NCI-H2029 (cell line): ENCODE measurements at regions not wholly inside any gene's neighbourhood (a gene's known extent, or its start where the extent isn't known, plus 50 kb on each side); places are given as distances from the start of the nearest gene placed in this dataset.

Experiments
- DNase-seq: peaks from one replicate; lab custom pipeline; 2025; lab: John Stamatoyannopoulos, UW

- no peak for DNase-seq
Measured at GRCh38 chr3:44092497-44092896, 149.2 kb upstream of the TOPAZ1 start.

DNA sequence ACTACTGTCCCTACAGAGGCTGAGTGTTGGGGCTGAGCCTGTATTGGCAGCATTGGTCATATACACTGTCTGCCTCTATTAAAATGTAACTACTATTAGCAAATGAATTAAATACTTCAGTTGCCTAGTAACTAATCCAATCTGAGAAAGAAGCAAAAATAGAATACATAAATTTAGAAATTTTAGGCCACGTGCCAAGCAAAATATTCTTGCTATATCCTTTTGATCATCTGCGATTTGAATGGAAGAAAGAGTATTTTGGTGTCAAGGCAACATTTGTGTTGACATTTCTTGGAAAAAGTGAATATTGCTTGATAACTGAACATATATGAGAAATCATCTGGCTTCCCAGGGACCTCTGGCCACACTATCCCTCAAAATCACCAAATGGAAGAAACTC lies 148.2 kb upstream of the TOPAZ1 start:
- no peak for DNase-seq

- DNase-seq, result no peak
Measured at GRCh38 chr3:44098656-44099415, 142.8 kb upstream of the TOPAZ1 start.

- DNase-seq, result no peak
Measured at GRCh38 chr3:44099566-44100297, 142.0 kb upstream of the TOPAZ1 start.

DNA sequence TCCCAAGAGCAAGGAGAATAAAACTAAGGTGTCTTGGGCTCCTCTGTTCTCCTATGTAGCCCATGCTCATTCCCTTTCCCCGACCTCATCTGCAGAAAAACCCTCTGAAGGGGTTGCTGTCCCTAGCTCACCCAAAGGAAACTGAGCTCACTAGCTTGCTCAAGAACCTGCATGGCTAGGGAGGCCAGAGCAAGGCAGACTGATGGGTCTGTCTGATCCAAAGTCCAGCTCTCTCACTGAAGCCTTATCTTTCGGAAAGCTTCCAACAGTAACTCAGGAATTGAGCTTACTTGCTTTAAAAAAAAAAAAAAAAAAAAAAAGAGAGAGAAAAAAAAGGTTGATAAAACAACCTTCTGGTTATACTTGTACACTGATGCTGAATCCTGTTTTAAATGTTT lies 141.4 kb upstream of the TOPAZ1 start:
- no peak for DNase-seq

DNA sequence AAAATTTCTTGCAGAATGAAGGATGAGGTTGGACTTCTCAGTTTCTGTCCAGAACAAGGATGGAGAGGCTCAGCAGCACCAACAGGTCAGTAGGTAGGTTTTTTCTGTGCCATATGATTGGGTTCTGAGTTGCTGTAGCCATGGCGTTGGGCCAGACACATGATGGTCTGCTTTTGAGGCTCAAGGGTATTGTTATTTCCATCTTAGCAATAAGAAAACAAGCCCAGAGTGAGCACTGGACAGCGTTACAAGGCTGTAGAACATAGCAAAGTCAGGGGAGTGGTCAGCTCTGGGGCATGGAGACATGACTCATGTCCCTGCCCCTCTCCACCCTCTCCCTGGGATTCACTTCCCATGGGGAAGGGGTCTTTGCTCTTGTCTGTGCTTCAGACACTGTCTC lies 137.6 kb upstream of the TOPAZ1 start:
- DNase-seq, result no peak

GRCh38 chr3:44104668-44105321 lies 136.9 kb upstream of the TOPAZ1 start:
- DNase-seq, result no peak

DNA sequence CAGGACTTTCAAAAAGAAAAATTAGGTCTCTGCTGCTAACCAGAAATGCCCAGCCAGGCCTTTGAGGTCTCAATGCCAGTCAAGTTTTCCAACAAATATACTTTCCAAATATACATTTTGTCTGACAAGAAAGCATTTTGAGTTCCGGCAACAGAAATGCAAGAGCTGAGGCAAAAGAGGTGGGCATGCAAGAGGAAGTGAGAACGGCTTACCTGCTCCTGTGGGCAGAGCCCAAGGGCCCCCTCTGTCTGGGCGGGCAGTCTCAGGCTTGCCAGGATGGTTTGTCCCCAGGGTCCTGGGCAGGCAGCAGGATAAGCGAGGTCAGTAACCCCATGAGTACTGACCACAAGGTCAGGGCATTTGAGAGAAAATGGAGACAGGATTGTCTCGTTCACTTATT lies 136.1 kb upstream of the TOPAZ1 start:
- DNase-seq, result no peak

GRCh38 chr3:44106756-44107155 lies 134.9 kb upstream of the TOPAZ1 start:
- DNase-seq, result no peak

- no peak for DNase-seq
Measured at GRCh38 chr3:44108481-44108880, 133.2 kb upstream of the TOPAZ1 start.

- peak; percentile 59 for DNase-seq
Measured at GRCh38 chr3:44109771-44110361, 131.8 kb upstream of the TOPAZ1 start.

DNA sequence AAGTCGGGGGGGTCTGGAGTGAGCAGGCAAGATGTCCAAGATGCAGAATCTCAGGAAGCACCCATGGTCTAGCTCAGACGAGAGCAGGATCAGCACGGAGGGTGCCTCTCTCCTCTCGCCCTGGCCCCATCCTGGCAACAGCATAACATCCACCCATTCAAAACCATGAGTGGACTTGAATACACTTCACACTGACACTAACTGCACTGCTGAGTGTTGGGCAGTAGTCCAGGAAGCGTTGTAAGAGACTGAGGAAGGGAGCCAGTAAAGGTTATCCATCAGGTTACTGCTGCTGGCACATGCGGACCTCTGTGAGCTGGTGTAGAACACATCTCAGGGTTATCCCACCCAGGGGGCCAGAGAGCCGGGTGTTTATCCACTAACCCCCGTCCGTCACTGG lies 131.0 kb upstream of the TOPAZ1 start:
- peak; percentile 85 for DNase-seq

GRCh38 chr3:44111482-44111881 lies 130.2 kb upstream of the TOPAZ1 start:
- DNase-seq, result no peak

DNA sequence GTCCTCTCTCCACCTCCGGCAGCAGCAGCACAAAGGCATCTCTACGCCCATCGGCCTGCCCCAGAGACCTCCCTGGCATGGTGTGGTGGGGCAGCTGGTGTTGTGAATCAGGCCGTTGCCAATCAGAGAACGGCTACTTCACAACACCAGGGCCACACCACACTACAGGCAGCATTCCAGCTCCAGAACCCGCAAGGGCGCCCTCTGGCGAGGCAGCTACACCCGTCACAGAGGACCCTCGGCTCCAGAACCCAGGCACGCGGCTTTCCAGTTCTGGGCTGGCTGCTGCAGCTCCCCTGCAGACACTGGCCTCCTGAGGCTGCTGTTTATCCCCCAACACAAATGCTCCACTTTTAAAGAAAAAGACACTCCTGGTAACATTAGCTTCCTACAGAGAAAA lies 127.5 kb upstream of the TOPAZ1 start:
- no peak for DNase-seq

- no peak for DNase-seq
Measured at GRCh38 chr3:44117239-44117638, 124.4 kb upstream of the TOPAZ1 start.

- DNase-seq, result no peak
Measured at GRCh38 chr3:44117736-44118135, 124.0 kb upstream of the TOPAZ1 start.

DNA sequence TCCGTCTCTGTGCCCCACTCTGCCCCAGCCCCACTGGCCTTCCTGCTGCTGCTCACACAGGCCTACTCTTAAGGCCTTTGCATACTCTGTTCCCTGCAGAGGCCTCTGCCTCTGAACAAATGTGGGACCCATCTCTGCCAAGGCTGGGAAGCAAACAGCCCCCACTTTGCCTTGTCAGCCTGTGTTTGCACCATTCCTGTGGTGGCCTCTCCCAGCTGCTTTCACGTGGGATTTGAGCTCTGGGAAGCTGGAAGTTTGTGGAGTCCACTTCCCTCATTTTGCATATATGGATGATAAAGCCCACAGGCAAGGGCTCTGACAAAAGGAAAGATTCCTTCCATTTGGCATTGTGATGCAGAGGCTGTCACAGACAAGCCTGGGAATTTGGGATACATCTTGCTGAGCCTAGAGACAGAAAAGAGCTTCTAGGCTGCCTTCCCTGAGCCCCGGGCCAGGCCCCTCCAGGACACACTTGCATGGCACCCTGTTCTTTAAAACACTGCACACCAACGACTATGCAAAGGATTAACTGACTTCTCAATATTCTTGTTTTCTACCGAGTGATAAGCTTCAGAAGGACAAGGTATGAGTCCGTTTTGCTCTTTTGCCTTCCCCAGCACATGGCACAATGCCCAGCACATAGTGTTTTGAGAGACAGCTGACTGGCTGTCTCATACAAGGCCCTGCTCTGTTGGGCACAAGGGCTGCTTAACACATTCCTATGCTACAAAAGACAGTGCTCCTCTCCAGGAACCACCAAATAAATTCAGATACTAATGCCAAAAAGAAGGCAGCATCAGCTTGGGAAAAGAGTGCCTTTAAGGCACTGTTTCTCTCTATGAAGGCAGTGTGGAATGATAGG lies 120.7 kb upstream of the TOPAZ1 start:
- DNase-seq, result no peak

- DNase-seq, result no peak
Measured at GRCh38 chr3:44125246-44125645, 116.4 kb upstream of the TOPAZ1 start.

DNA sequence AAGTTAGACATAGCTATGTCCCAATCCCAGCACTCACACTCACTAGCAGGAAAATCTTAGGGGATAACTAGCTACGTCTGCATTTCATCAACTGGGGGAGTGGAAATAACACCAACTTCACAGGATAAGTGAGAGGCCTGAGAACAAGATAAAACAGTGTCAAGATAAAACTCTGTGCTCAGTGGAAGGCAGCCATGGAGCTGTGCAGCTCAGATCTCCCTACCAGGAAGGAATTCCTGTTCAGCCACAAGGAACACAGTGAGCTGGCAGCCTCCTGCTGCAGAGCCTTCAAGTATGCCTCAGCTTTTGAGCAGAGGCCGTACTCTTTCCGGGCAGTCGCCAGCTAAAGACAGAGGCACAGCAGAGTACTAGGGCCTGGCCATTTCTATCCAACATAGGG lies 115.8 kb upstream of the TOPAZ1 start:
- no peak for DNase-seq

DNA sequence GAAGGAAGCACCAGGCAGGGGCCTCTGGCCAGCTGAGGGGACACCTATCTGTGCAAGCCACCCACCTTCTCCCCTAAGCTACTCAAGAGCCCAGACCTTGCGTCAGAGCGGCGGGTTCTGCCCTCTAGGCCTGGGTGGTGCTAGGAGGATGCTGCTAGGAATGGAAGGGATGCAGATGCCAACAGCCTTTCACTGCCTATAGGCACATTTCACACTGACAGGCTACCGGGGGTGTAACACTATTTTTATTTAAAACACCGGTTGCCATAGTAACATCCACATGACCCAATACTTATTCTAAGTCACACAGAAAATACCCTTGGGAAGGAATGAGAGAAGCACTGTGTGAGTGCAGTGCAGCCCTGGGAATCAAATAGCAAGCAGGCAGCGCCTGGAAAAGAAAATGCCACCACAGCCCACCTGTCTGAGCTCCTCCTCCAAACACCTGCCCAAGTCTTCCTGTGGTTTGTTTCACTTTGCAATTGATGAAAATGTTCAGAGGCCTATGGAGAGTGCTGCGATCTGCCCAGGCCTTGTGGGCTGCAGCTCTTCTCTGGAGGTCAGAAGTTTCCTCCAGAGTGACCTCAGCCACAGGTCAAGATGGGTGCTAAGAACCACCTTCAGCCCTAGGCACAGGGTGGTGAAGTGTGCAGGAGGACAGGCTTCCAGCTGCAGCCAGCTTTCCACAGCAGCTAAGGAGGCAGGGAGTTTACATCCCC lies 113.5 kb upstream of the TOPAZ1 start:
- DNase-seq, result no peak

DNA sequence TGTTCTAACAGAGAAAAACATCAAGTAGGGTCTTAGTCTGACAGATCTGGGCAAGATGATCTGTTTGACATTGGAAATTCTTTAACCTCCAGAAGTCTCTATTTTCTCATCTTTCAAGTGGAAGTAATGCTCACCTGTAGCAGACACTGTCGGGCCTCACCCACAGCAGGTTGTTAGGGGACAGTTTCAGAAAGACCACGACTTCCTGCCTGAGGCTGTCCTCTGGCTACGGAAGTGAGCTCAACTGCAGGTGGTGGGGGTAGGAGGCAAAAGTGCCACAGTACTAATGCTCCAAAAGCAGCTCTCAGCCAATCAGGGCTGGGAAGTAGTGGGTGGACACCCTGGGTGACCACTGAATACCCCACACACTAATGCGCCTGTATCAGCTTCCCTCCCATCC lies 111.4 kb upstream of the TOPAZ1 start:
- no peak for DNase-seq
